Activated CD8-positive, alpha-beta memory T cell treated with anti-CD3 and anti-CD28 coated beads, Interleukin-2, amount 50 U/mL, for 24 hours (primary cell): ENCODE measurements at regions not wholly inside any gene's neighbourhood (a gene's known extent, or its start where the extent isn't known, plus 50 kb on each side); places are given as distances from the start of the nearest gene placed in this dataset.

Source experiments
- DNase-seq: peaks from one replicate; pipeline ENCODE4 v3.0.0-alpha.2; 2020; ENCODE audit errors: extremely low read depth

DNA sequence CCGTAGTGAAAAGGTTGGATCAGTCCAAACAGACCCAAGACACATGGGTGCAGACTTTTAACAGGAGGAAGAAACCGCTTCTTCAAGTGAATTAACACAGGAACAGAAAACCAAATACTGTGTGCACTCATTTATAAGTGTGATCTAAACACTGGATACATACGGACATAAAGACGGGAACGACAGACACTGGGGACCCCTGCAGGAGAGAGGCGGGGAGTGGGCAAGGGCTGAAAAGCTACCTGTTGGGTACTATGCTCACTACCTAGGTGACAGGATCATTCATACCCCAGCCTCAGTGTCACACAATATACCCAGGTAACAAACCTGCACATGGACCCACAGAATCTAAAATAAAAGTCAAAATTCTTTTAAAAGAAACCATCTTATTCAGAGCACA, 326.0 kb upstream of the NOCT start:
- no peak for DNase-seq

GRCh38 chr4:138689187-138689586, 326.4 kb upstream of the NOCT start:
- no peak for DNase-seq

GRCh38 chr4:138688408-138689085, 327.0 kb upstream of the NOCT start:
- DNase-seq, result no peak

GRCh38 chr4:138686106-138686835, 329.3 kb upstream of the NOCT start:
- DNase-seq, result no peak

GRCh38 chr4:138685316-138685715, 330.3 kb upstream of the NOCT start:
- DNase-seq, result no peak

GRCh38 chr4:138680989-138681604, 334.5 kb upstream of the NOCT start:
- peak; percentile 29 for DNase-seq

DNA sequence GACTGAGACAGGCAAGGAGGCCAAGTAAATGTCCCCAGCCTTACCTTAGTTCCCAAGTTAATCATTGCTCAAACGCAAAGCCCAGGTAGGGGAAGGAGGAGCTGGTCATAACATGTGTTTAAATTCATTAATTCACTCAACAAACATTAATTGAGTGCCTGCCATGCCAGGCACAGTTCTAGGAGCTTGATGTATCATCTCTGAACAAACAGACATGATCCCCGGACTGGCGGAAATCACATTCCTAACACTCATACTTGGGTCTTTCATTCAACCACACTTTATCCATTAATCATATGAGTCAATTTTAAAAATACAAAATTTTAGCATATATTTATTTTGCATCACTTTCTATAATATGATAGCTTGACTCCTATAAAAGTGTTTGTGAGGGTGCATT, 335.3 kb upstream of the NOCT start:
- no peak for DNase-seq

DNA sequence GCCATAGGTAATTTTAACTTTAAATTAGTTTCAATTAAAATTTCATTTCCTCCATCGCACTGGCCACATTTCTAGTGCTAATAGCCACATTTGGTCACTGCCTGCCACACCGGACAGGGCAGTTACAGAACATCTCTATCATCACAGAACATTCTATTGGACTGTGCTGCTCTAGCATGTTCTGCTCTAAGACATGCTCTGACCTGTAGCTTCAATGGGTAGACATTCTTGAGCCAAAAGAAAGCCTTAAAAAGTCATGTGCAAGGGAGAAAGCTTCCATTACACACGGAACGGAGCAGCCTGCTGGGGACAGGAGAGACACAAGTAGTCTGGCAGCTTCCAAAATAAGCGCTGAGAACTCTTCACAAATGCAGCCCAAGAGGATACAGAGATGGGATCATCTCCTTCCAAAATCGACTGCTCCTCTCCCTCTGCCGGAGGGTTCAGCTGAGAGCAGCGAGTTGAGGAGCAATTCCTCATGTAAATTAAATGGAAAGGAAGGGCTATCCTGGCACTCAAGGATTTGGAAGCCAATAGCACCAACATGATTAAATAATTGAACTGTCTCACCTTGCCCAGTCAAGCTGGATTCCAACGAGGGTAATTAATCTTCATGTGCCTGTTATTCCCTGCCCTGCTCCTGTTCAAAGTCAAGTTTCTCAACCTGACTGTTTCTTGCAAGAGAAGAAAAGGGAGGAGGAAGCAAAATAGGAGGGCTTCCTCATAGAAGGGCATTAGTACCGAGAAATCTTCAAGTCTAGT, 336.4 kb upstream of the NOCT start:
- no peak for DNase-seq

DNA sequence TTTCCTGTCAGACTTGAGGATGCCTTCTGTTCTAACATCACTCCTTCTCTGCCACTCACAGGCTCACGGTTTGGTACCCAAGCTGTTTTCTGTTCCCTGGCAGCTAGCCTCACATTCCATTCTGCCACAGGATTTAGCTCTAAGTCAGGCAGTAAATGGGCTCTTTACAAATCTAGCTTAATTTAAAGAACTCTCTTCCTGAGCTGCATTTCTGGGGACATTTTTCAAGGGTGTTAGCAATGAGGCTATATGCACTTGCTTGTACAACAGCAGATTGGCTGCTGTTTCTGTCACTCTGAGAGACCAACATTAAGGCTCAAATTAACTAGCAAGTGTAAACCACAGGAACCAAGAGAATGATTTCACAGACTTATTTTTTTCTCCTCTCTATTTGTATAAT, 337.8 kb upstream of the NOCT start:
- DNase-seq, result no peak

DNA sequence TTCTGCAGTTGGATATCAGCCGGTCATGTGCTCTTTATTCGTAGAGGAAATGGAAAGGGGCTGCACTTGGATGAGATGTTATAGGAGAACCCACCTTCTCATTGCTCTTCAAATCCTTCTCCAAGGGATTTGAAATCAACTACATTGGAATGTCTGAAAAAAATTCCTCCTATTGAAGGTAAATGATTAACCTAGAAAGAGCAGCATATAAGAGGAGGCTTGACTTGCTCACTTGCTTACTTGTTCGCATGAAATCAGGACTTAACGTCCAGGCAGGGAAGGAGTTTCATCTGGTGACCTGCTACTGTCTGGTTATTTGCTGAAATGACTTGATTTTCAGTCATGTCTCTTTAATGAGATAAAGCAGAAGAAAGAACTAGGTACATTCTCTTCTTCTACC, 338.4 kb upstream of the NOCT start:
- no peak for DNase-seq

DNA sequence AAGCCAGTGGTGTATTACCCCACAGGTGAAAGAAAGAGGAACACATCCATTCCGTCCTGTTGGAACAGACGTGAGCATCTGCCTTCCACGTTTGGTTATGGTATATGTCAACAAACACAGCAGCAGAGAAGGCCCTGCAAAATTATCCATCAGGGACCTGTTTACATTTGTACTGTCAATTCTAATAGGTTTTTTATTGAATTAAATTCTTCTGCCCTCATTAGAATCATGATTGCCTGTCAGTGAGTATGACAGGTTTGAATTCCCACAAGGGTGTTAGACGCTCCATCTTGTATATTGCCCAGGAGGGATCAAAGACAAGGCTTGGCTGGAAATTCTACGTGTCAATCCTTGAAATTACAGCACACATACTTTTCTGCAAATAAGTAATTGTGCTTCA, 339.9 kb upstream of the NOCT start:
- DNase-seq, result no peak

DNA sequence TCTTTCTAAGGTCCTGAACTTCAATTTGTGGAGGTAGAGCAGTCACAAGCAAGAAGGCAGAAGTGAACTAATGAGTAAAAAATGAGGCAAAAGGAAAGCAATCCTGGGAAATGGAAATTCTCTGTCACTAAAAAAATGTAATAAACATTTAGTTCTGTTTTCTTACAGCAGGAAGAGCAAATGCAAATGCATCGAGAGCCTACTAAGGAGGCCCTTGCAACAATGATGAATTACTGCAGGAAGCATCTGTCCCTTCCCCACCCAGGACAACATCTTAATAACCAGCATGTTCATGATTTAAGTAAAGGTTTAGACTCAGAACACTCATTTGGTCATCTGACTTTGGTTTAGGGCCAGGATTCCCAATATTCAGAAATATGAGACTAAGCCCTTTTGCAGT, 341.4 kb upstream of the NOCT start:
- no peak for DNase-seq

DNA sequence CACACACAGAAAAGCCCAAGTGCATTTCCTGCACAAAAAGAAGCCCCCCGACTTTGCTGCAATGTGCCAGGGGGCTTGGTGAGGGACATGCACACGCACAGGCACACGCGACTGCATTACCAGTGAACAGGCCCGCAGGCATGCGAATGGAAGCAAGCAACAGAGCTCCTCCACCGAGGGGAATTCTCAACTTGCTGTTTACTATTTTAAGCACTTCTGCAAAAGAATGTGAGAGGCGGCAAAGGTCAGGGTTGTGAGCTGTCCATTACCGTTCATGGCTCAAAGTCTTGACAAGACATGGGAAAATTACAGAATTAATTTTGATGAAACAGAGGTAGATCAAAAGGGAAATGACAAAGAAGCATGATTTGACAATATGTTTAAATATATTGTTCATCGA, 342.5 kb upstream of the NOCT start:
- DNase-seq, result no peak

DNA sequence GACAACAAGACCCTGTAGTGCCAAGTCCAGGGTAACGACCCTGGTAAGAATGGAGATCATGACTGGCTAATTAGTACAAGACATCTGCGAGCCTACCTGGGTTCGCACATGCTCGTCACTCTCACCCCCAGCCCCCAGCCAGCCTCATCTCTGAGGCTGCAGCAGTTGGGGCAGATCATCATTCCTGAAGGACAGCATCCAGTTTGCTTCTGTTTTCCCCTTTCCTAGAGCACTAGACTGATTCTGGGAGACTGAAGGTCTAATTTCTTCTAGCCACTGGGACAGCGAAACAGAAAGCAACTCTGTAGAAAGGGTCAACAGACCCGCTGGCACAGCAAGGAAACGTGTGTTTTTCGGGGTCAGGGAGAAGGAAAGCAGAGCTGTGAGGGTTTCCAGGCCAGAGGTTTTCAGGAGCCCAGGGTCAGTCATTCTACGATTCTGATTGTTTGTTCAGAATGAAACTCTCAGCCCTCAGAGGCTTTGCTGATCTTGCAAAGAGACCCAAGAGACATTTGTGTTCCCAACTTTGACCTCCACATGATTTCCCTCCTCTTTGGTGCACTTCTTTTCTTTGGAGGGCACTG, 343.1 kb upstream of the NOCT start:
- no peak for DNase-seq

DNA sequence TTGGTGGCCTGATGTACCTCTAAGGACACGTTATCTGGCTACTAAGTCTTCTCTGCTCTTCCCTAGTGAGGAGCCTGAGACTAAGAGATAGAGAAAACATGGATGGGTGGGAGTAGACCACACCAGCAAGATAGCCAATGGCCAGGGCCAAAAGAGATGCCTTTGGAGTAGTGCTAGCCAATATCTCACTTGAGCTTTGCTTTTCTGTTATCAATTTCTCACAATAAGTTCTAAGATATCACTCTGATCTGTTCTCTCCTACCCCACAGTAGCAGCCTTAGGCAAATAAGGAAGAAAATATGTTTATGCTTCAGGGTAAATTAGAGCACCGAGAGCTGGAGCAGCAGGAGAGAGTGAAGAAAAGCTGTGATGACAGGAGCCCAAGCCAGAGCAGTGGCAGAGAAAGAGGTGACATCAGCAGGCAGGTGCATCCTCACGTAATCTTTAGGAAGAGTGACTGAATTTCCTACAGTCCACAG, 343.9 kb upstream of the NOCT start:
- DNase-seq, result no peak

DNA sequence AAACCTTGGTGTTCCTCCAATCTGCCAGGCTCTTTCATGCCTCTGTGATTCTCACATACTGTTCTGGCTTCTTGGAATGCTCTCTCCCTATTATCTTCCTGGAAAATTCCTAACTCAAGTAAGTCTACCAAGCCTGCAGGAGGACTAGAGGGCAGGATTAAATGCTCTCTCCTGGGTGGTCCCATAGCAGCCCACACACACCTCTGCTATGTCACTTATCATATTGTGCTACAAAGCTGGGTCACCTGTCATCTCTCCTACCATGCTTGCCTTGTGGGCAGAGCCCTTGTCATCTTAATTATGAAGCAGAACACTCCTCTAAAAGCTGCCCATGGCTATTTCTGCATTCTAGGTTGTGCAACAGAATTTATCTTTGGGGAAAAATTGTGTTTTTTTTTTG, 344.5 kb upstream of the NOCT start:
- no peak for DNase-seq

- no peak for DNase-seq
Observed at GRCh38 chr4:138670681-138671080, 344.9 kb upstream of the NOCT start.

- no peak for DNase-seq
Observed at GRCh38 chr4:138669479-138670315, 345.9 kb upstream of the NOCT start.

- DNase-seq, result no peak
Observed at GRCh38 chr4:138668309-138668708, 347.3 kb upstream of the NOCT start.

GRCh38 chr4:138666366-138666765, 349.2 kb upstream of the NOCT start:
- no peak for DNase-seq

DNA sequence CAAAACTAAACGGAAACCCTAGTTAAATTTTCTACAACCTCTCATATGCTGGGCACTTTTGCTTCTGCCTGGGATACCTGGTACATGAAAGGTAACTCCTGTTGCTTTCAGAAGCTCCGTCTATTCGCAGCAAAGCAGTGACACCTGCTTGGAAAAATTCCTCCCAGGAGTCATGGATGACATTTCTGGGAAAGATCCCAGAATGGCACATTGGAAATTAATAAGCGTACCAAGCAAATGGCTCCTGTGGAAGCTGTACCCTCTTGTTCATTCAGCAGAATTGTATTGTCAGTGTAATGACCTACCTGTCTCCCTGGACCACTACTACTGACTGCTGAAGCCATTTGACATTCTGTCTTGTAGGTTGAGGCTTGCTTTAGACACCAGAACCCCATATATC, 349.7 kb upstream of the NOCT start:
- no peak for DNase-seq
